22Rv1 (cell line): ENCODE measurements at regions not wholly inside any gene's neighbourhood (a gene's known extent, or its start where the extent isn't known, plus 50 kb on each side); places are given as distances from the start of the nearest gene placed in this dataset.

Source experiments
- H3K27ac ChIP-seq: fragments of 450-650 bp; 2 replicates; pipeline ENCODE4 v1.5.1; 2017
- CTCF ChIP-seq: fragments of 450-650 bp; IDR thresholded peaks from 2 replicates; pipeline ENCODE4 v1.5.1; 2017; ENCODE audit warnings: mild to moderate bottlenecking
- ZFX ChIP-seq: fragments of 450-650 bp; IDR thresholded peaks from 2 replicates; pipeline ENCODE4 v1.6.1; 2017; ENCODE audit warnings: antibody characterized with exemption, borderline replicate concordance

GRCh38 chr13:80117515-80117914 lies 223.4 kb downstream of the SPRY2 start:
- no peak for TF ChIP-seq CTCF
- no peak for TF ChIP-seq ZFX
- H3K27ac ChIP-seq, result no peak overlapping the region

- TF ChIP-seq CTCF (no peak), ZFX (no peak)
- H3K27ac ChIP-seq, result no peak overlapping the region
These were observed 224.8 kb downstream of the SPRY2 start for GRCh38 chr13:80116107-80116506.

- no peak overlapping the region for H3K27ac ChIP-seq
- TF ChIP-seq ZFX (no peak), CTCF (no peak)
These were observed 225.3 kb downstream of the SPRY2 start for GRCh38 chr13:80115616-80116015.

GRCh38 chr13:80113714-80114454 lies 227.0 kb downstream of the SPRY2 start:
- H3K27ac ChIP-seq, result no peak overlapping the region
- TF ChIP-seq CTCF (no peak), ZFX (no peak)

GRCh38 chr13:80109303-80109702 lies 231.6 kb downstream of the SPRY2 start:
- no peak for TF ChIP-seq CTCF
- TF ChIP-seq ZFX, result no peak
- H3K27ac ChIP-seq, result no peak overlapping the region

GRCh38 chr13:80105350-80105749 lies 235.6 kb downstream of the SPRY2 start:
- TF ChIP-seq ZFX (no peak), CTCF (no peak)
- H3K27ac ChIP-seq, result no peak overlapping the region

GRCh38 chr13:80101040-80101439 lies 239.9 kb downstream of the SPRY2 start:
- no peak overlapping the region for H3K27ac ChIP-seq

More at GRCh38 chr13:80101040-80101439, 239.9 kb downstream of the SPRY2 start:
- TF ChIP-seq ZFX (no peak), CTCF (no peak)
